ENCODE measurements at regions not wholly inside any gene's neighbourhood (a gene's known extent, or its start where the extent isn't known, plus 50 kb on each side); places are given as distances from the start of the nearest gene placed in this dataset.

GRCh38 chr2:47226923-47227220, 50.6 kb upstream of the CALM2 start:
- TF ChIP-seq, protein P1, sequence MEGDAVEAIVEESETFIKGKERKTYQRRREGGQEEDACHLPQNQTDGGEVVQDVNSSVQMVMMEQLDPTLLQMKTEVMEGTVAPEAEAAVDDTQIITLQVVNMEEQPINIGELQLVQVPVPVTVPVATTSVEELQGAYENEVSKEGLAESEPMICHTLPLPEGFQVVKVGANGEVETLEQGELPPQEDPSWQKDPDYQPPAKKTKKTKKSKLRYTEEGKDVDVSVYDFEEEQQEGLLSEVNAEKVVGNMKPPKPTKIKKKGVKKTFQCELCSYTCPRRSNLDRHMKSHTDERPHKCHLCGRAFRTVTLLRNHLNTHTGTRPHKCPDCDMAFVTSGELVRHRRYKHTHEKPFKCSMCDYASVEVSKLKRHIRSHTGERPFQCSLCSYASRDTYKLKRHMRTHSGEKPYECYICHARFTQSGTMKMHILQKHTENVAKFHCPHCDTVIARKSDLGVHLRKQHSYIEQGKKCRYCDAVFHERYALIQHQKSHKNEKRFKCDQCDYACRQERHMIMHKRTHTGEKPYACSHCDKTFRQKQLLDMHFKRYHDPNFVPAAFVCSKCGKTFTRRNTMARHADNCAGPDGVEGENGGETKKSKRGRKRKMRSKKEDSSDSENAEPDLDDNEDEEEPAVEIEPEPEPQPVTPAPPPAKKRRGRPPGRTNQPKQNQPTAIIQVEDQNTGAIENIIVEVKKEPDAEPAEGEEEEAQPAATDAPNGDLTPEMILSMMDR (IDR thresholded peaks at IDR 0.05) = no peak
- no peak for TF ChIP-seq POLR2A (IDR thresholded peaks at IDR 0.05)
